A204.1 (cell line): ENCODE measurements at regions not wholly inside any gene's neighbourhood (a gene's known extent, or its start where the extent isn't known, plus 50 kb on each side); places are given as distances from the start of the nearest gene placed in this dataset.

Experiments used
- FAIRE-seq: peaks from 2 replicates; lab custom pipeline; 2012; peaks lifted over from hg19 to GRCh38; lab: Jason Lieb, UNC

- FAIRE-seq: no peak
Observed at GRCh38 chr12:93015871-93016751, 87.0 kb upstream of the EEA1 start.

- no peak for FAIRE-seq
Observed at GRCh38 chr12:93016752-93017350, 87.8 kb upstream of the EEA1 start.

GRCh38 chr12:93018610-93019009 is 89.5 kb upstream of the EEA1 start:
- FAIRE-seq: no peak

DNA sequence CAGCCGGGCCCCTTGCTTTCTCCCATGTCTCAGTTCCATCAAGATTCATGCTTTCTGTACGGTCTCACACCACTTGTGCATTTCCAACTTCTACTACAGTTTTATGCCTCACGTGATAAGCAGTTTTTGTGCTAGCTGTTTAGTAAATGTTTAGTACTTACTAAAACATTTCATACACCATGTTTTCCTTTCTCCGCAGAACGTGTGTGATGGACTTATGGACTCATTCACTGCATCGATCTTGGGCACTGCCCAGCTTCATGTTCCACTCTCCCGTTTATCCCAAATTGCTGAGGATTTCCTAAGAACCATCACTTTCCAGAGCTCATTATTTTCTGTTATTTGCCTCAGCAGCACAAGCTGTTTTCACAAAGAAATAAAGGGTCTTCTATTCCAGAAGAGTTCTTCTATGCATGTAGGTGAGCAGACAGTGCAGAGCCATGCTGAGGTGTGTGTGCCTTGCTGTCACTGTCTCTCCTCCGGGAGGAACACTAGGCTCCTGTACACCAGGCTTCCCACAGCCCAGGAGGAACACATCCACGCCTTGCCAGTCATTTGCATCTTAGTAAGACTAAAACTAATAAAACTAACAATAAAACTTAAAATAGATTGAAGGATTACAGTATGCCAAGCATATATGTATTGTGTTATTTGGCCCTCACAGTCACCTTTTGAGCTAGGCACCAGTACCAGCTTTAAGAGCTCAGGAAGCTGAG is 90.3 kb upstream of the EEA1 start:
- no peak for FAIRE-seq

GRCh38 chr12:93019975-93020630 is 91.0 kb upstream of the EEA1 start:
- FAIRE-seq: no peak

DNA sequence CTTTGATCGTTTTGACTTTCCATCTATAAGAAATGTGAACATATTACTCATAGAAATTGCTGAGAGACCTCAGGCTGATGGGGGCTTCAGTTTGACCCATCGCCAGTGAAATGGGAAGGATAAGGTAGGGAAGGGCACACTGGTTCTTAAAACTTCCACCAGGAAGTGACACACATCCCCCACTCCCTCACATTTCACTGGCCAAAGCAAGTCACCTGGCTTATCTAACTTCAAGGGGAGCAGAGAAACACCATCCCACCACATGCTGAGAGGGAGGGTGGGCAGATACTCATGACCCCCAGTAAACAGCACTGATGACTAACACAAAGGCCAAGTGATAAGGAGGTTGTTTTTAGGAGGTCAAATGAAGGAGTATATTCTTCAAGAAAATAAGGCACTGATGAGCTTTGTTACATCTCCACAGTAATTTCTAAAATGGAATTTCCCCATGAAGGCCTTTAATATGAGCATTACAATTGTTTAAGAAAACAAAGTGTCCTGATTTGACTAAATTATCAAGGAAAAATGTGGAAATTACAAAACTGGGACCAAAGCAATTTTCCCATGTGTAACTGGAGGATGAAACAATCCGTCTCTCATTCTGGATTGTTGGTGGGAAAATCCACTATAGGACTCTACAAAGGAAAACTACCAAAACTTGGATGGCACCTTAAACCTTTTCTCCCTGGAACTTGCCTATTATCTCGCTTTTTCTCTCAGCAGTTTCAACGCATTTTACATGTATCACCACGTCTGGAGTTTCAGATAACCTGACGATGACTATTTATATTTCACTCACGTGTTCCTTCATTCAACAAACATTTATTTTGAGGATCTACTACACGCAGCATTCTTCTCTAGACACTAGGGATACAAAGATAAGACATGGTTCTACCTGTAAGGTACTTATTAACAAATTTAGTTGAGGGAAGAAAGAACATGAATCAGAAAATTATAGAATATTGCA is 91.8 kb upstream of the EEA1 start:
- no peak for FAIRE-seq

GRCh38 chr12:93022603-93023340 is 93.7 kb upstream of the EEA1 start:
- FAIRE-seq: no peak

DNA sequence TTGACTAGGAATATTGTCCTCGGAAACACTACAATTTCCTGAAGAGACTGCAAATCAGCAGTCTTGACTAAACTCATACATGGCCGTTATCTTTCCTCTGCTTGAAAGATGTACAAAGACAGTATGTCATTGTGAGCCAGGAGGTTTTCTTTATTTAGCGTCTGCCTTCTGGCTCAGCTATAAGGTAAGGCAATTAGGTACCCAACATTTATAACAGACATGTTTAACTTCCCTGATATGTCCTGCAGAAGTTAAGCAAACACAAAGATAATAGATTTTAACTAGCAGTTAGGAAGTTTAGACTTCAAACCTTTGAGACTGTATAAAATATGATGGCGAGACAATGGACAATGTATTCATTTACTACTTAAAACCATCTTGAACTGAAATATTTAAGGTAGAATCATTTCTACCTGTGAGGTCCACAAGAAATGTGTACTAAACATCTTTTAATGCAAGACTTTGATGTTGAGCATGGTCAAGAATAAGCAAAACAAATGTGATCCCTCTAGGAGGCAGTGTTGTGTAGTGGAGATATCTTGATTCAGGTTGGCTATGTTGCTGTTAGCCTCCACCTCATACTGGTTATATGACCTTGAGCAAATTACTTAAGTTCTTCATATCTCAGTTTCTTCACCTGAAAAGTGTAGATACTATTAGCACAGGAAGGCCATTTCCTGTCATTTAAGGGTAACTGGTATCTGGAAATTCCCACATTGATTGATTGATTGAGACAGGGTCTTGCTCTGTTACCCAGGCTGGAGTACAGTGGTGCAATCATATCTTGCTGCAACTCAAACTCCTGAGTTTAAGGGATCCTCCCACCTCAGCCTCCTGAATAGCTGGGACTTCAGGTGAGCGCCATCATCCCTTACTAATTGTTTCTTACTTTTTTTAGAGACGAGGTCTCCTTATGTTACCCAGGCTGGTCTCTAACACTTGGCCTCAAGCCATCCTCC is 96.3 kb upstream of the EEA1 start:
- FAIRE-seq: peak; percentile 11

DNA sequence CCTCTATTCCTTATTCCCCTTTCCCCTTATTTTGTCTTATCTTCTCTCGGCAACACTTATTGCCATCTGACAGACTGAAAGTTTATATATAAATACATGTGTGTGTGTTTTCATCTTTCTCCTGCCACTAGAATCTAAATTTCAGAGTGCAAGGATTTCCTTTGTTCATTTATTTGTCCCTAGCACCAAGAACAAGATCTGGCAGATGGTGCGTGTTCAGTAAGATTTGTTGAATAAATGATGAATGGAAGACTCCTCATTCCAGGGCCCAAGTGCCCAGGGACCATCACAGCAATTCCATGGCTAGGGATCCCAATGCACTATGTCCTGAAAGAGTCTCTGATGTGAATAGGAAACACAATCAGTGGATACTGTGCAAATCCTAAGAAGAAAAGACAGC is 97.9 kb upstream of the EEA1 start:
- FAIRE-seq: no peak

GRCh38 chr12:93029091-93029490 is 100.0 kb upstream of the EEA1 start:
- no peak for FAIRE-seq

DNA sequence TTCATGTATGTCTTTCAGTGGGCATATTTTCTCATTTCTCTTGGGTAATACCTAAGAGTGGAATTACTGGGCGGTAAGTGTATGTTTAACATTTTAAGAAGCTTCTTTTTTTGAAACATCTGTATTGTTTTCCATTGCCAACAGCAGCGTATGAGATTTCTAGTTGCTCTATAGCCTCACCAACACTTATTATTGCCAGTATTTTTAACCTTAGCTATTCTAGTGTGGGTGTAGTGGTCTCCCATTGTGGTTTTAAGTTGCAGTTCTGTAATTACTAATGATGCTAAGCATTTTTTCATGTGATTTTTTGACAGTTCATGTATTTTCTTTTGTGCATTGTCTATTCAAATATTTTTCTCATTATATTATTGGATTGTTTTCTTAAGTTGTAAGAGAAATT is 101.9 kb upstream of the EEA1 start:
- FAIRE-seq: no peak

GRCh38 chr12:93032758-93033157 is 103.7 kb upstream of the EEA1 start:
- no peak for FAIRE-seq

DNA sequence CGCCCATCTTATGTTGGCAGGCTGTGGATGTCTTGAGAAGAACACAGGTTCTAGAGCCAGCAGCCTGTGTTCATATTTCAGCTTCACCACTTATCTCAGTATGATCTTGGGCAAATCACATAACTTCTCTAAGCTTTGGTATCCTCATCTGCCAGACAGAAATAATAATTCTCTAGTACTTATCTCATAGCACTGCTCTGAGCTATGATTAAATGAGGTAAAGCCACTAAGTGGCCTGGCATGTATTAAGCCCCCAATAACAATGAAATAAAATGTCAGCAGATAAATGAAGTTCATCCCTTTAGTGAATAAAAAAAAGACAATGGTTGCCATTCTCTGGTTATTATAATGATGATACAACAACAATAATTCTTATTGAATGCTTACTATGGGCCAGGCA is 104.9 kb upstream of the EEA1 start:
- no peak for FAIRE-seq

- FAIRE-seq: no peak
Observed at GRCh38 chr12:93039062-93039461, 110.0 kb upstream of the EEA1 start.

DNA sequence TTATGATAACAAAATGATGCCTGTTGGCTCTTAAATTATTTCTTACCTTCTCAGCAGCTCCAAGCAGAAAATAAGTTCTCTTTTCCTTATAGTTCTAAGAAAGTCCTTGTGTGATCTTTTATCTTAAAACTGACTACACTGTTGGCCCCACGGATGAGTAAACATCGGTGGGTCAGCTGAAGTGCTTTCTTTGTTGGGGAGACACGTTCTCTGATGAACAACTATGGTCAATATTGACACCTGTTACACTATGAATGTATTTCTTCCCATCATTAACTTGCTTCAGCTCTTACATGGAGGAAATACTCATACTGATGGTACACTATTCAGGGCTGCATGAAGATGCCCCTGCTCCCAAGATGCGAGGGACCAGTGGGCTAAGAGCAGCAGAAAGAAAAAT is 110.8 kb upstream of the EEA1 start:
- no peak for FAIRE-seq

DNA sequence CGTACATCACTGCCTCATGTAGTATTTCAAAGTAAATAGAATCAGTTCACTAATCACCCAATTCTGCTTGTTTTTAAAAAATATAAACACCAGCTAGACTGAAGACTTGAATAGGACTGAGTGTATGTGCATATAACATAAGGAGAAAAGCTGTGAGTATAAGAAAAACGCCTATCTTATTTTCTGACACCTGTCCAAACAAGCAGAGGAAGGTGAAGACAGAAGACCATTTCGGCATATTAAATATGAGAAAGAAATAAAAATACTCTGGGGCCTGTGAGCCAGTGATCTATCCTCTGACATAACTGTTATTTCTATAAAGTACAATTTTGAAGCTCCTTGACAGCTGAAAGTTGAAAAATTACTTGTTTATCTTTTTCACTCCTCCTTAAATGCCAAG is 111.3 kb upstream of the EEA1 start:
- FAIRE-seq: no peak

DNA sequence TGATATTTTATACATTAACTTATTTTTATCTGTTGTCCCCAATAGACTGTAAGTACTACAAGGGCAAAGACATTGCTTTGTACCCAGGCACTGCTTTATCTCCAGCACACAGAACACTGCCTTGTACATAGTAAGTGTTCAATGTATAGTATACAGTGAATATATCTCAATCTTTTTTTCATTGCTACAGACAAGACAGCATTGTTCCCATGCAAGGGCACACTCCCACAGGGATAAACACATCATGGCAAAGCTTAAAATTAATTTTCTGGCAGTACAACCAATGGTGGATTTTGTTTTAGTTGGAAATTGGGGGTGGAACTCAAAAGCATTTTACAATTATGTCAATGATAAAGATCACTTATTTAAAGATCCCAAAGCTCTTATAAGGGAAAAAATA is 112.3 kb upstream of the EEA1 start:
- no peak for FAIRE-seq

DNA sequence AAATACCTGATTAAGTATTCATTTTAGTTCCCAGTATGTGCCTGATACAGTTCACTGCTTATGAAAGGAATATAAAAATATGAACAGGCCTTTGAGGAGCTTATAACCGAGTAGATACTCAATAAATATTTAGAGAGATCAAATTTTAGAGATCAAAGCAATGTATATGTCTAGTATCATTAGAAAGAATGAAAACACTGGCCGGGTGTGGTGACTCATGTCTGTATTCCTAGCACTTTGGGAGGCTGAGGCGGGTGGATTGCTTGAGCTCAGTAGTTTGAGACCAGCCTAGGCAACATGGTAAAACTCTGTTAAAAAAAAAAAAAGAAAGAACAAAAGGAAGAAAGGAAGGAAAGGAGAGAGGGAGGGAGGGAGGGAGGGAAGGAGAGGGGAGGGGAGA is 113.2 kb upstream of the EEA1 start:
- FAIRE-seq: no peak

GRCh38 chr12:93042684-93043083 is 113.6 kb upstream of the EEA1 start:
- FAIRE-seq: no peak
